Right lobe of liver (tissue), 6 donors: ENCODE measurements at regions not wholly inside any gene's neighbourhood (a gene's known extent, or its start where the extent isn't known, plus 50 kb on each side); places are given as distances from the start of the nearest gene placed in this dataset.

Source experiments
- ATAC-seq, 4 donors: fragments of 200-7000 bp; cut with Tn5 transposase; one replicate each; pipeline ENCODE4 v1.9.1; 2020; ENCODE audit warnings: mild to moderate bottlenecking in 4 of 4, moderate library complexity in 4 of 4
- DNase-seq, 3 donors: peaks; one replicate each; pipeline ENCODE4 v3.0.0-alpha.2; 2020
- H3K27ac ChIP-seq, 3 donors: fragments of 200-600 bp; one replicate each; pipeline ENCODE4 v1.8.0; 2022
- H3K27me3 ChIP-seq, 2 donors: fragments of 200-600 bp; one replicate each; pipeline ENCODE4 v1.8.0; 2022
- H3K36me3 ChIP-seq, 4 donors: fragments of 200-600 bp; sonication (generic) in 1 of 4; one replicate each; pipeline versions ENCODE4 v1.5.1 to v1.8.0; 2017 to 2022; ENCODE audit warnings: control low read depth in 1 of 4
- H3K4me1 ChIP-seq, 4 donors: fragments of 200-600 bp; sonication (generic) in 1 of 4; one replicate each; pipeline versions ENCODE4 v1.5.1 to v1.8.0; 2017 to 2022; ENCODE audit warnings: control low read depth in 1 of 4
- H3K4me3 ChIP-seq, 3 donors: fragments of 200-600 bp; one replicate each; pipeline ENCODE4 v1.8.0; 2022
- H3K9me3 ChIP-seq, 4 donors: fragments of 200-600 bp; sonication (generic) in 1 of 4; one replicate each; pipeline versions ENCODE4 v1.5.1 to v1.8.0; 2017 to 2022; ENCODE audit warnings: control low read depth in 1 of 4
- CTCF ChIP-seq, 4 donors: fragments of 200-600 bp in 3 of 4; fragments of 450-650 bp in 1 of 4; IDR thresholded peaks; one replicate each; pipeline versions ENCODE4 v1.5.1 to v1.8.0; 2016 to 2022; ENCODE audit warnings: antibody characterized with exemption in 4 of 4, mild to moderate bottlenecking in 2 of 4
- POLR2A ChIP-seq: fragments of 450-650 bp; IDR thresholded peaks from one replicate; pipeline ENCODE4 v1.6.1; 2017; ENCODE audit warnings: antibody characterized with exemption, mild to moderate bottlenecking
- WGBS: methylation state at CpG from one replicate; pipeline ENCODE4 v1.1.6; 2018; ENCODE audit warnings: low coverage, low lambda C conversion rate; ENCODE audit not compliant: insufficient coverage; ENCODE audit errors: missing lambda C conversion rate; 5-methylcytosine and 5-hydroxymethylcytosine counted together
- intact Hi-C, 2 donors: fragments of 100-400 bp; cut with DNase I; formaldehyde crosslinking; loops; one replicate each; pipeline versions ENCODE4 v1.11.2 to v1.14.1; 2022
- donor health status: DM: no; HTN: yes; CAD: no.
- donor health status: DM: no; HTN: no; CAD: no.
- donor health status: DM: no; HTN: no; CAD: no.
- donor health status: DM: no; HTN: yes; CAD: no.
- donor health status: DM: no; HTN: yes; CAD: no.

- TF ChIP-seq POLR2A (no peak), CTCF (IDR thresholded peaks at IDR 0.05) (no peak)
- no peaks in the 10 kb centered on the region for H3K4me1 ChIP-seq
- WGBS: 86% methylated on average over 1 of the region's 1 CpG
- H3K4me3 ChIP-seq: no peak overlapping the region
- no peaks in the 10 kb centered on the region for H3K36me3 ChIP-seq
- no peak for ATAC-seq
- DNase-seq: no peak
- H3K27me3 ChIP-seq: no peaks in the 10 kb centered on the region
- no peaks in the 10 kb centered on the region for H3K9me3 ChIP-seq
- no peak overlapping the region for H3K27ac ChIP-seq
- intact Hi-C loops: no loop called here
Observed at GRCh38 chr6:9927275-9927674, 487.6 kb downstream of the TFAP2A start.

- intact Hi-C loops: no loop called here
- Histone ChIP-seq H3K4me1 (no peaks in the 10 kb centered on the region), H3K4me3 (no peak overlapping the region), H3K36me3 (no peaks in the 10 kb centered on the region), H3K27ac (no peak overlapping the region), H3K27me3 (no peaks in the 10 kb centered on the region), H3K9me3 (no peaks in the 10 kb centered on the region)
- DNase-seq: no peak
- no peak for ATAC-seq
- TF ChIP-seq CTCF (IDR thresholded peaks at IDR 0.05): no peak
- no peak for TF ChIP-seq POLR2A
- WGBS: 68% methylated on average over 6 of the region's 7 CpGs
Observed at GRCh38 chr6:9924971-9925370, 489.9 kb downstream of the TFAP2A start.

- ATAC-seq: no peak
- no peaks in the 10 kb centered on the region for H3K4me1 ChIP-seq
- H3K9me3 ChIP-seq: no peaks in the 10 kb centered on the region
- no peak overlapping the region for H3K27ac ChIP-seq
- no peak overlapping the region for H3K4me3 ChIP-seq
- WGBS: 56% methylated on average over 3 of the region's 3 CpGs
- DNase-seq: no peak
- intact Hi-C loops: no loop called here
- H3K27me3 ChIP-seq: no peaks in the 10 kb centered on the region
- H3K36me3 ChIP-seq: no peaks in the 10 kb centered on the region
- TF ChIP-seq CTCF (IDR thresholded peaks at IDR 0.05) (no peak), POLR2A (no peak)
Observed at GRCh38 chr6:9921366-9921765, 493.5 kb downstream of the TFAP2A start.

GRCh38 chr6:9914951-9915350, 499.9 kb downstream of the TFAP2A start:
- DNase-seq: no peak
- no peaks in the 10 kb centered on the region for H3K4me1 ChIP-seq
- no peak for TF ChIP-seq POLR2A
- TF ChIP-seq CTCF (IDR thresholded peaks at IDR 0.05): no peak

GRCh38 chr6:9901376-9901775, 513.5 kb downstream of the TFAP2A start:
- H3K4me3 ChIP-seq: no peak overlapping the region
- no peaks in the 10 kb centered on the region for H3K36me3 ChIP-seq
- intact Hi-C loops: no loop called here
- no peak overlapping the region for H3K27ac ChIP-seq
- H3K27me3 ChIP-seq: no peaks in the 10 kb centered on the region
- H3K4me1 ChIP-seq: no peaks in the 10 kb centered on the region
- DNase-seq (no peak), ATAC-seq (no peak)
- TF ChIP-seq POLR2A: no peak
- no peak for TF ChIP-seq CTCF (IDR thresholded peaks at IDR 0.05)
- no peaks in the 10 kb centered on the region for H3K9me3 ChIP-seq
- 45% methylated on average over 1 of the region's 1 CpG for WGBS

More at GRCh38 chr6:9914951-9915350, 499.9 kb downstream of the TFAP2A start:
- Histone ChIP-seq H3K27ac (no peak overlapping the region), H3K27me3 (no peaks in the 10 kb centered on the region), H3K4me3 (no peak overlapping the region), H3K9me3 (no peaks in the 10 kb centered on the region), H3K36me3 (no peaks in the 10 kb centered on the region)
- no peak for ATAC-seq
- intact Hi-C loops: no loop called here
- WGBS: 68% methylated on average over 5 of the region's 5 CpGs
